Urinary bladder (tissue), 3 donors: ENCODE measurements at regions not wholly inside any gene's neighbourhood (a gene's known extent, or its start where the extent isn't known, plus 50 kb on each side); places are given as distances from the start of the nearest gene placed in this dataset.

Source experiments
- DNase-seq: peaks from one replicate; pipeline ENCODE4 v3.0.0-alpha.2; 2015; ENCODE audit errors: extremely low spot score
- H3K27ac ChIP-seq: one replicate; pipeline ENCODE4 v1.5.1; 2013; ENCODE audit warnings: low read depth, mild to moderate bottlenecking, moderate library complexity
- H3K36me3 ChIP-seq: one replicate; pipeline ENCODE4 v1.6.1; 2013; ENCODE audit warnings: mild to moderate bottlenecking, moderate library complexity; ENCODE audit not compliant: insufficient read depth
- H3K4me1 ChIP-seq: one replicate; pipeline ENCODE4 v1.6.1; 2013; ENCODE audit warnings: mild to moderate bottlenecking, moderate library complexity; ENCODE audit not compliant: insufficient read depth
- H3K4me3 ChIP-seq: one replicate; pipeline ENCODE4 v1.5.1; 2013; ENCODE audit warnings: low read depth, low read length
- WGBS: extraction: QIAGEN DNeasy Blood & Tissue Kit; methylation state at CpG from one replicate; pipeline ENCODE4 v1.1.7; 2013; 5-methylcytosine and 5-hydroxymethylcytosine counted together
- donor health status: healthy with polysubstance abuse.
- donor health status: healthy.

- WGBS: 43% methylated on average over 2 of the region's 2 CpGs
- DNase-seq: no peak
- Histone ChIP-seq H3K4me1 (no peaks in the 10 kb centered on the region), H3K36me3 (no peaks in the 10 kb centered on the region), H3K4me3 (no peak overlapping the region), H3K27ac (no peak overlapping the region)
These were observed 1717.7 kb upstream of the SEL1L start for GRCh38 chr14:83251402-83251801.

GRCh38 chr14:83253870-83254269, 1720.2 kb upstream of the SEL1L start:
- Histone ChIP-seq H3K36me3 (no peaks in the 10 kb centered on the region), H3K4me3 (no peak overlapping the region), H3K4me1 (no peaks in the 10 kb centered on the region), H3K27ac (no peak overlapping the region)
- WGBS: 87% methylated on average over 2 of the region's 2 CpGs
- no peak for DNase-seq

GRCh38 chr14:83255015-83255726, 1721.5 kb upstream of the SEL1L start:
- H3K4me1 ChIP-seq: no peaks in the 10 kb centered on the region
- 83% methylated on average over 2 of the region's 2 CpGs for WGBS
- DNase-seq: no peak
- H3K36me3 ChIP-seq: no peaks in the 10 kb centered on the region
- H3K4me3 ChIP-seq: no peak overlapping the region
- no peak overlapping the region for H3K27ac ChIP-seq

GRCh38 chr14:83255727-83256090, 1722.1 kb upstream of the SEL1L start:
- DNase-seq: no peak
- Histone ChIP-seq H3K4me3 (no peak overlapping the region), H3K4me1 (no peaks in the 10 kb centered on the region), H3K36me3 (no peaks in the 10 kb centered on the region), H3K27ac (no peak overlapping the region)
- WGBS: 97% methylated on average over 1 of the region's 1 CpG

- Histone ChIP-seq H3K4me3 (no peak overlapping the region), H3K4me1 (no peaks in the 10 kb centered on the region), H3K36me3 (no peaks in the 10 kb centered on the region), H3K27ac (no peak overlapping the region)
- no peak for DNase-seq
- 81% methylated on average over 5 of the region's 5 CpGs for WGBS
These were observed 1724.1 kb upstream of the SEL1L start for GRCh38 chr14:83257466-83258439.

GRCh38 chr14:83260751-83261150, 1727.1 kb upstream of the SEL1L start:
- WGBS: 93% methylated on average over 3 of the region's 3 CpGs
- Histone ChIP-seq H3K4me1 (no peaks in the 10 kb centered on the region), H3K27ac (no peak overlapping the region), H3K4me3 (no peak overlapping the region), H3K36me3 (no peaks in the 10 kb centered on the region)
- no peak for DNase-seq

GRCh38 chr14:83269583-83269982, 1735.9 kb upstream of the SEL1L start:
- no peaks in the 10 kb centered on the region for H3K36me3 ChIP-seq
- H3K27ac ChIP-seq: no peak overlapping the region
- no peak overlapping the region for H3K4me3 ChIP-seq
- no peak for DNase-seq
- 96% methylated on average over 3 of the region's 3 CpGs for WGBS
- no peaks in the 10 kb centered on the region for H3K4me1 ChIP-seq

- 85% methylated on average over 2 of the region's 2 CpGs for WGBS
- H3K4me1 ChIP-seq: no peaks in the 10 kb centered on the region
These were observed 1738.0 kb upstream of the SEL1L start for GRCh38 chr14:83271663-83272062.

GRCh38 chr14:83280719-83281118, 1747.1 kb upstream of the SEL1L start:
- Histone ChIP-seq H3K36me3 (no peaks in the 10 kb centered on the region), H3K27ac (no peak overlapping the region), H3K4me3 (no peak overlapping the region), H3K4me1 (no peaks in the 10 kb centered on the region)
- no peak for DNase-seq
- 98% methylated on average over 4 of the region's 4 CpGs for WGBS

More at GRCh38 chr14:83271663-83272062, 1738.0 kb upstream of the SEL1L start:
- DNase-seq: no peak
- no peaks in the 10 kb centered on the region for H3K36me3 ChIP-seq
- H3K27ac ChIP-seq: no peak overlapping the region
- no peak overlapping the region for H3K4me3 ChIP-seq

GRCh38 chr14:83282706-83283105, 1749.1 kb upstream of the SEL1L start:
- Histone ChIP-seq H3K36me3 (no peaks in the 10 kb centered on the region), H3K4me3 (no peak overlapping the region), H3K27ac (no peak overlapping the region), H3K4me1 (no peaks in the 10 kb centered on the region)
- no peak for DNase-seq

GRCh38 chr14:83287300-83287699, 1753.6 kb upstream of the SEL1L start:
- DNase-seq: no peak
- WGBS: 84% methylated on average over 2 of the region's 2 CpGs
- H3K4me3 ChIP-seq: no peak overlapping the region
- no peaks in the 10 kb centered on the region for H3K4me1 ChIP-seq
- H3K36me3 ChIP-seq: no peaks in the 10 kb centered on the region
- H3K27ac ChIP-seq: no peak overlapping the region

- no peaks in the 10 kb centered on the region for H3K36me3 ChIP-seq
- no peak overlapping the region for H3K27ac ChIP-seq
- H3K4me3 ChIP-seq: no peak overlapping the region
- H3K4me1 ChIP-seq: no peaks in the 10 kb centered on the region
- 84% methylated on average over 4 of the region's 4 CpGs for WGBS
- DNase-seq: no peak
These were observed 1755.7 kb upstream of the SEL1L start for GRCh38 chr14:83289390-83289789.

- WGBS: 86% methylated on average over 1 of the region's 1 CpG
- DNase-seq: no peak
- no peaks in the 10 kb centered on the region for H3K36me3 ChIP-seq
- no peak overlapping the region for H3K27ac ChIP-seq
- no peak overlapping the region for H3K4me3 ChIP-seq
- no peaks in the 10 kb centered on the region for H3K4me1 ChIP-seq
These were observed 1756.2 kb upstream of the SEL1L start for GRCh38 chr14:83289896-83290295.

- no peaks in the 10 kb centered on the region for H3K36me3 ChIP-seq
- no peak for DNase-seq
- no peak overlapping the region for H3K4me3 ChIP-seq
- H3K27ac ChIP-seq: no peak overlapping the region
- no peaks in the 10 kb centered on the region for H3K4me1 ChIP-seq
These were observed 1756.8 kb upstream of the SEL1L start for GRCh38 chr14:83290447-83290846.
